Gastroesophageal sphincter (tissue), 3 donors: ENCODE measurements at regions not wholly inside any gene's neighbourhood (a gene's known extent, or its start where the extent isn't known, plus 50 kb on each side); places are given as distances from the start of the nearest gene placed in this dataset.

Experiments
- CTCF ChIP-seq, 4 experiments: fragments of 200-600 bp in 2 of 4; fragments of 450-650 bp in 2 of 4; sonication (generic) in 1 of 4; IDR thresholded peaks; one replicate each; pipeline ENCODE4 v1.5.1; 2017 to 2019; ENCODE audit warnings: antibody characterized with exemption in 4 of 4, mild to moderate bottlenecking in 2 of 4, moderate library complexity in 2 of 4
- EP300 ChIP-seq: sonication (generic); formaldehyde crosslinking; IDR thresholded peaks from one replicate; pipeline ENCODE4 v1.6.1; 2017; ENCODE audit warnings: antibody characterized with exemption, mild to moderate bottlenecking
- POLR2A ChIP-seq, 2 donors: fragments of 450-650 bp; IDR thresholded peaks; one replicate each; pipeline ENCODE4 v1.6.1; 2017; ENCODE audit warnings: antibody characterized with exemption in 2 of 2, mild to moderate bottlenecking in 2 of 2, moderate library complexity in 1 of 2

- TF ChIP-seq POLR2A (IDR thresholded peaks at IDR 0.05), result no peak
- TF ChIP-seq CTCF (IDR thresholded peaks at IDR 0.05), result no peak
- no peak for TF ChIP-seq EP300
Measured at GRCh38 chr6:14462135-14462534, 344.6 kb downstream of the CD83 start.
